ENCODE measurements at regions not wholly inside any gene's neighbourhood (a gene's known extent, or its start where the extent isn't known, plus 50 kb on each side); places are given as distances from the start of the nearest gene placed in this dataset.

GRCh38 chr1:79129914-79130313 is 123.4 kb upstream of the ADGRL4 start (continued):
- TF ChIP-seq CHD7 (IDR thresholded peaks at IDR 0.05; ENCODE audit: insufficient replicate concordance, low read length) (no peak), GTF2F1 (IDR thresholded peaks at IDR 0.05; ENCODE audit: borderline replicate concordance, low read depth, low read length) (no peak), CTBP2 (IDR thresholded peaks at IDR 0.05; ENCODE audit: borderline replicate concordance, insufficient read depth, insufficient read length, low read length) (no peak), RAD21 (IDR thresholded peaks at IDR 0.05 in 1 of 2, conservative IDR thresholded peaks at IDR 0.05 in 1 of 2; ENCODE audit: low read depth in 2 of 2, low read length in 2 of 2) (no peak), FOSL1 (IDR thresholded peaks at IDR 0.05; ENCODE audit: insufficient read depth, low read depth, low read length) (no peak), SIX5 (IDR thresholded peaks at IDR 0.05; ENCODE audit: low read depth, low read length) (no peak), POLR2A (IDR thresholded peaks at IDR 0.05; ENCODE audit: control extremely low read depth in 1 of 2, low read depth in 2 of 2, low read length in 2 of 2) (no peak), BACH1 (IDR thresholded peaks at IDR 0.05; ENCODE audit: low read length) (no peak), KDM5A (IDR thresholded peaks at IDR 0.05; ENCODE audit: low read length) (no peak), RNF2 (IDR thresholded peaks at IDR 0.05; ENCODE audit: borderline replicate concordance, low read depth, low read length, missing control alignments, poor library complexity, severe bottlenecking) (no peak), CHD2 (IDR thresholded peaks at IDR 0.05; ENCODE audit: low read length) (no peak)

All from H1 (cell line).